K562 (cell line): ENCODE measurements at regions not wholly inside any gene's neighbourhood (a gene's known extent, or its start where the extent isn't known, plus 50 kb on each side); places are given as distances from the start of the nearest gene placed in this dataset.

ENCODE experiments used
- ATAC-seq: fragments of 200-7000 bp; cut with Tn5 transposase; 3 replicates; pipeline ENCODE4 v1.9.1; 2020; ENCODE audit warnings: moderate library complexity
- BruUV-seq: library from RNA; stranded (reverse); fragments of 400-500 nt; replicated peaks from 2 replicates; lab custom pipeline; 2021; lab: Mats Ljungman, UMichigan
- CTCF ChIA-PET: fragments of 300-600 bp; formaldehyde crosslinking; extraction: SDS; loops from one replicate; lab custom pipeline; 2021; ENCODE audit warnings: low intra/inter-chr PET ratio; lab: Yijun Ruan, JAX
- POLR2A ChIA-PET: fragments of 300-600, 350-650 bp; sonication (Branson Sonifier 250); formaldehyde crosslinking; extraction: SDS; loops from one replicate; lab custom pipeline; 2021; ENCODE audit warnings: antibody characterized with exemption, inconsistent platforms; lab: Yijun Ruan, JAX
- DNase-seq, 4 experiments: peaks; one replicate each; pipeline versions ENCODE4 v3.0.0 to v3.0.0-alpha.2; 2011 to 2018; ENCODE audit warnings: low spot score in 3 of 4, mixed read lengths in 3 of 4; ENCODE audit errors: extremely low read depth in 1 of 4
- FAIRE-seq: peaks from 2 replicates; lab custom pipeline; 2011; peaks lifted over from hg19 to GRCh38; lab: Jason Lieb, UNC
- H2AFZ ChIP-seq: 2 replicates; pipeline ENCODE4 v1.6.0; 2011; ENCODE audit warnings: low read depth, low read length, control low read depth, inconsistent platforms
- H3K27ac ChIP-seq: fragments of 200-600 bp; 3 replicates; pipeline ENCODE4 v1.8.0; 2011; ENCODE audit warnings: low read depth, mild to moderate bottlenecking, control low read depth, inconsistent platforms, low read length, moderate library complexity, mixed read lengths; ENCODE audit errors: extremely low read depth
- H3K27me3 ChIP-seq, 2 experiments: fragments of 300-600 bp in 1 of 2; 2 replicates in 1 of 2; 3 replicates in 1 of 2; pipeline versions ENCODE4 v1.6.0 to v1.8.0; 2011; ENCODE audit warnings: inconsistent platforms in 2 of 2, low read length in 2 of 2, mild to moderate bottlenecking in 1 of 2, mixed read lengths in 1 of 2, moderate library complexity in 1 of 2; ENCODE audit not compliant: control insufficient read depth in 2 of 2, insufficient read depth in 2 of 2
- H3K36me3 ChIP-seq: fragments of 300-600 bp; 3 replicates; pipeline ENCODE4 v1.8.0; 2011; ENCODE audit warnings: mild to moderate bottlenecking, low read length, inconsistent platforms; ENCODE audit not compliant: control insufficient read depth, insufficient read depth
- H3K4me1 ChIP-seq, 2 experiments: fragments of 200-600 bp in 1 of 2; replicated peaks in 1 of 2; 2 replicates in 1 of 2; 3 replicates in 1 of 2; pipeline versions ENCODE4 v1.5.1 to v1.8.0; 2011; ENCODE audit warnings: inconsistent platforms in 2 of 2, low read length in 2 of 2, mild to moderate bottlenecking in 1 of 2, mixed read lengths in 1 of 2, moderate library complexity in 1 of 2; ENCODE audit not compliant: control insufficient read depth in 2 of 2, insufficient read depth in 2 of 2
- H3K4me2 ChIP-seq: 2 replicates; pipeline ENCODE4 v1.6.1; 2011; ENCODE audit warnings: low read length, control low read depth, inconsistent platforms, mixed read lengths; ENCODE audit not compliant: insufficient read depth
- H3K4me3 ChIP-seq: fragments of 200-600 bp; sonication (generic), shearing (Covaris generic); 2 replicates; pipeline ENCODE4 v1.5.1; 2016; ENCODE audit warnings: control low read depth, inconsistent platforms
- H3K79me2 ChIP-seq: fragments of 200-600 bp; 3 replicates; pipeline ENCODE4 v1.8.0; 2011; ENCODE audit warnings: low read length, inconsistent platforms; ENCODE audit not compliant: control insufficient read depth, insufficient read depth
- H3K9ac ChIP-seq, 2 experiments: 2 replicates each; pipeline versions ENCODE4 v1.6.0 to v1.6.1; 2011; ENCODE audit warnings: low read depth in 2 of 2, low read length in 2 of 2, control low read depth in 1 of 2, inconsistent platforms in 1 of 2, mild to moderate bottlenecking in 1 of 2, mixed read lengths in 1 of 2; ENCODE audit not compliant: insufficient read depth in 1 of 2
- H3K9me1 ChIP-seq: one replicate; pipeline ENCODE4 v1.6.0; 2011; ENCODE audit warnings: inconsistent platforms, mild to moderate bottlenecking, low read length, moderate library complexity; ENCODE audit not compliant: control insufficient read depth, insufficient read depth
- H3K9me3 ChIP-seq: replicated peaks from 2 replicates; pipeline ENCODE4 v1.5.1; 2011; ENCODE audit warnings: low read depth, low read length, inconsistent platforms; ENCODE audit not compliant: control insufficient read depth, insufficient read depth
- H4K20me1 ChIP-seq: replicated peaks from 2 replicates; pipeline ENCODE4 v1.6.1; 2011; ENCODE audit warnings: low read length, inconsistent platforms, mixed read lengths; ENCODE audit not compliant: control insufficient read depth, insufficient read depth
- BCOR ChIP-seq: fragments of 450-650 bp; IDR thresholded peaks from 2 replicates; pipeline ENCODE4 v1.6.1; 2016
- DDX20 ChIP-seq: fragments of 450-650 bp; IDR thresholded peaks from 2 replicates; pipeline ENCODE4 v1.6.1; 2016; ENCODE audit warnings: missing genetic modification characterization, low read depth, mild to moderate bottlenecking, missing compliant biosample characterization, moderate library complexity
- HIVEP1 ChIP-seq: fragments of 250-450 bp; sonication (Bioruptor Pico); IDR thresholded peaks from 2 replicates; pipeline ENCODE4 v1.4.0; 2020; ENCODE audit warnings: mild to moderate bottlenecking
- KHSRP ChIP-seq: fragments of 450-650 bp; IDR thresholded peaks from 2 replicates; pipeline ENCODE4 v1.6.1; 2017
- LARP7 ChIP-seq: fragments of 450-650 bp; IDR thresholded peaks from 2 replicates; pipeline ENCODE4 v1.6.1; 2016
- MCM7 ChIP-seq, 2 experiments: fragments of 450-650 bp; IDR thresholded peaks; 2 replicates each; pipeline ENCODE4 v1.6.1; 2016 to 2018
- NCOA4 ChIP-seq: fragments of 450-650 bp; IDR thresholded peaks from 2 replicates; pipeline ENCODE4 v1.6.1; 2018; ENCODE audit warnings: mild to moderate bottlenecking; ENCODE audit not compliant: partially characterized antibody
- PHTF2 ChIP-seq: fragments of 250-450 bp; sonication (Bioruptor Pico); IDR thresholded peaks from 2 replicates; pipeline ENCODE4 v1.5.0; 2021; ENCODE audit warnings: mild to moderate bottlenecking
- SRF ChIP-seq, 2 experiments: fragments of 250-450, 450-650 bp in 1 of 2; sonication (Bioruptor Pico) in 1 of 2; sonication (generic) in 1 of 2; formaldehyde crosslinking; IDR thresholded peaks; 2 replicates each; pipeline versions ENCODE4 v1.5.0 to v1.5.1; 2020 to 2022; ENCODE audit warnings: mild to moderate bottlenecking in 1 of 2, missing genetic modification reagents in 1 of 2
- TCF7 ChIP-seq: sonication (generic); IDR thresholded peaks from 2 replicates; pipeline ENCODE4 v1.6.1; 2016; ENCODE audit warnings: antibody characterized with exemption, borderline replicate concordance
- U2AF2 ChIP-seq: fragments of 200-400 bp; formaldehyde crosslinking; optimal IDR thresholded peaks from 2 replicates; pipeline ENCODE3; 2017; ENCODE audit warnings: low read depth, mild to moderate bottlenecking, low read length
- ZBTB7A ChIP-seq: IDR thresholded peaks from 2 replicates; pipeline ENCODE4 v1.6.1; 2011; ENCODE audit warnings: low read depth, mild to moderate bottlenecking, low read length, moderate library complexity, borderline replicate concordance; ENCODE audit not compliant: control insufficient read depth
- ZC3H11A ChIP-seq: IDR thresholded peaks from 2 replicates; pipeline ENCODE4 v1.6.1; 2012; ENCODE audit warnings: low read depth, low read length, improper control_type of control experiment
- ZEB2 ChIP-seq: fragments of 450-650 bp; IDR thresholded peaks from 2 replicates; pipeline ENCODE4 v1.6.1; 2016
- ZNF354B ChIP-seq: fragments of 250-450 bp; sonication (Bioruptor Pico); IDR thresholded peaks from 2 replicates; pipeline ENCODE4 v1.4.0; 2020
- WGBS: fragments of 100-300 bp; shearing (Covaris generic); methylation state at CpG from one replicate; pipeline ENCODE4 v1.1.6; 2016; ENCODE audit warnings: low coverage, mixed read lengths; ENCODE audit not compliant: insufficient coverage; ENCODE audit errors: missing lambda C conversion rate; 5-methylcytosine and 5-hydroxymethylcytosine counted together
- in situ Hi-C: fragments of 300-500 bp; cut with MboI; formaldehyde crosslinking; loops from 4 replicates; pipeline ENCODE4 v1.15.0; 2018; ENCODE audit warnings: inconsistent platforms, mixed read lengths
- intact Hi-C: fragments of 100-400 bp; cut with micrococcal nuclease; formaldehyde crosslinking; loops from 2 replicates; pipeline ENCODE4 v1.14.2; 2022
- TF ChIP-seq, protein P1 (sequence below): fragments of 450-650 bp; formaldehyde crosslinking; conservative IDR thresholded peaks from 2 replicates; pipeline ENCODE4 v1.4.0; 2022; ENCODE audit warnings: mild to moderate bottlenecking, missing genetic modification characterization

DNA sequence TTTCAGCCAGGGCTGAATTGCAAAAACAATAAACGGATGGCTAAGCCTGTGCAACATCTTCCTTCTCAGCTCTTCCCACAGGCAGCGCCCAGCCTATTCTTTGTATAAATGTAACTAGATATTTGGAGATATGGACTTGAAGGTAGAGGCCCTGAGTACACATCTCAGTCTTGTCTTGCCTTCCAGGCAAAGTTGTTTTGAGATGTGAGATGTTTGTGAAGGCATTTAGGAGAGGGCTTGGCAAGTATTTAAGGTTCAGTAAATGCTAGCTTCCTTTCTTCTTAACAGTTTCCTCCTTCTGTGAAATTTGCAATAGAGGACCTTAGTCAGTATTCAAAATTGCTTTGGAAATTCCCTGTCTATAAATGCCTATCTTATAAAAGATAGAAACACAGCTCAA lies 228.8 kb downstream of the NR2F1-AS1 start (continued):
- TF ChIP-seq ZBTB7A (no peak), ZEB2 (no peak)
- TF ChIP-seq, protein P1, sequence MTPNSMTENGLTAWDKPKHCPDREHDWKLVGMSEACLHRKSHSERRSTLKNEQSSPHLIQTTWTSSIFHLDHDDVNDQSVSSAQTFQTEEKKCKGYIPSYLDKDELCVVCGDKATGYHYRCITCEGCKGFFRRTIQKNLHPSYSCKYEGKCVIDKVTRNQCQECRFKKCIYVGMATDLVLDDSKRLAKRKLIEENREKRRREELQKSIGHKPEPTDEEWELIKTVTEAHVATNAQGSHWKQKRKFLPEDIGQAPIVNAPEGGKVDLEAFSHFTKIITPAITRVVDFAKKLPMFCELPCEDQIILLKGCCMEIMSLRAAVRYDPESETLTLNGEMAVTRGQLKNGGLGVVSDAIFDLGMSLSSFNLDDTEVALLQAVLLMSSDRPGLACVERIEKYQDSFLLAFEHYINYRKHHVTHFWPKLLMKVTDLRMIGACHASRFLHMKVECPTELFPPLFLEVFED (CRISPR knock-in tag), result no peak
- TF ChIP-seq, all 486 proteins: peak for 0

DNA sequence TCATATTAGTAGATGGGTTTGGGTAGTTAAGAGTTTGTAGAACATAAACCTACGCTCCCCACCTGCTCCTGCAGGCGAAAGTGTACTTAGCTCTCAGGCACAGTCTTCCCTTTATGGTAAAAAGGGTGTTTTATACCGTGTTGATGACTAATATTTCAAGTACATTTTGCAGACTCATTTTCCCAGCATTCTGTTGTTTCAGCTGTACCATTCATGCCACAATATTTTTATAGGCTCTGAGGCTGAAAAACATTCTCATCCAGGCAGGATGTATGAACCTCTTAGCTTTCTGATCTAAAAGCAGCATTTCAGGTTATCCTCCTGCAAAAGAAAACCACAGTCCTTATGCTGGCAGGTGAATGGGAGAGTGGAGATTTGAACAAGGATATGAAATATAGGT lies 231.4 kb downstream of the NR2F1-AS1 start:
- no peaks in the 10 kb centered on the region for H4K20me1 ChIP-seq
- H3K4me3 ChIP-seq, result no peak overlapping the region
- DNase-seq (no peak), FAIRE-seq (no peak), ATAC-seq (no peak)
- H3K79me2 ChIP-seq, result no peaks in the 10 kb centered on the region
- no peaks in the 10 kb centered on the region for H3K4me1 ChIP-seq
- no peaks in the 10 kb centered on the region for H3K9me1 ChIP-seq
- WGBS, result 0% methylated on average over 3 of the region's 3 CpGs
- no peaks in the 10 kb centered on the region for H3K27me3 ChIP-seq
- intact Hi-C loops (no loop called here), in situ Hi-C loops (no loop called here)
- no peak overlapping the region for H2AFZ ChIP-seq
- H3K27ac ChIP-seq, result no peak overlapping the region
- no peak overlapping the region for H3K4me2 ChIP-seq
- no peaks in the 10 kb centered on the region for H3K36me3 ChIP-seq
- BruUV-seq, result no TSS peak
- CTCF ChIA-PET, result no interaction called here
- H3K9me3 ChIP-seq, result no peaks in the 10 kb centered on the region
- POLR2A ChIA-PET, result no interaction called here
- no peak overlapping the region for H3K9ac ChIP-seq
- TF ChIP-seq SRF (CRISPR knock-in tag; IDR thresholded peaks at IDR 0.05) (no peak), LARP7 (no peak), TCF7 (no peak), NCOA4 (no peak), ZNF354B (CRISPR knock-in tag) (no peak), ZC3H11A (no peak), BCOR (no peak), HIVEP1 (CRISPR knock-in tag) (no peak), MCM7 (IDR thresholded peaks at IDR 0.05) (no peak), DDX20 (tag) (no peak), KHSRP (no peak), PHTF2 (CRISPR knock-in tag) (no peak), U2AF2 (no peak)
